ACHN (cell line): ENCODE measurements at regions not wholly inside any gene's neighbourhood (a gene's known extent, or its start where the extent isn't known, plus 50 kb on each side); places are given as distances from the start of the nearest gene placed in this dataset.
"Not testable (repeated sequence)": the region's sequence is repeated elsewhere in the genome, so short reads cannot be mapped to it uniquely, and the experiment has no call there.

Source experiments
- DNase-seq: peaks from one replicate; pipeline ENCODE4 v3.0.0-alpha.2; 2015
- in situ Hi-C: cut with HindIII; loops from 2 replicates; pipeline ENCODE4 v1.10.0; 2017; ENCODE audit warnings: low sequenced_read_pairs, low pct_ligation_motif_present, low pct_unique_long_range_greater_than_20kb

GRCh38 chr1:19024532-19024931 is 68.1 kb upstream of the IFFO2 start:
- in situ Hi-C loops, result no loop called here
- no peak for DNase-seq

DNA sequence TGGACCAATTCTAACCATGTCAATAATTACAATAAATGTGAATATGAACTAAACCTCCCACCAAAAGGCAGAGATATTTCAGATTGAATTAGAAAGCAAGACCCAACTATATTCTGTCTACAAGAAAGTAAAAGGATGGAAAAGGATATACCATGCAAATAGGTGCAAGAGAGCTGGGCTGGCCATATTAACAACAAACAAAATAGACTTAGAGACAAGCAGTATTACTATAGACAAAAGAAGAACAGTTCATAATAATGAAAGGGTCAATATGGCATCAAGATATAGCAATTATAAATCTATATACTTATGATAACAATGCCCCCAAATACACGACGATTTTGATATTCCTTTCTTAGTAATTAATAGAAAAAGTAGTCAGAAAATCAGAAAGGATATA is 67.3 kb upstream of the IFFO2 start:
- in situ Hi-C loops, result no loop called here
- no peak for DNase-seq

DNA sequence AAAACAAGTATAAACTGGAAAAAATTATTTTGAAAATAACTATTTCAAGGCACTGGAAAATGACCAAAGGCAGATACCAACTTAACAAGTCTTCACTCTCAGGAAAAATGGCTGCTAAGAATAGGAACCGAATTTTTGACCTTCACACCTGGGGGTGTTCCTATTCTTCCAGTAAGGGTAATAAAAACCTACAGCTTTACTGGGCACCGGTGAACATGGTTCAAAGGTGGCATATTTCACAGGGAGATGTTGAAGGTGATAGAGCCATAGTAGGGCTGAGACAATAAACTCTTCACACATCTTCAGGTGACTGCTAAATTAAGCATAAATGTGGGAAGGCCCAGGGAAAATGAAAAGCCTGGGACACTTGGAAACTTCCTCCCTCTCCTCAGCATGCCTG is 65.4 kb upstream of the IFFO2 start:
- in situ Hi-C loops, result no loop called here
- DNase-seq, result no peak

DNA sequence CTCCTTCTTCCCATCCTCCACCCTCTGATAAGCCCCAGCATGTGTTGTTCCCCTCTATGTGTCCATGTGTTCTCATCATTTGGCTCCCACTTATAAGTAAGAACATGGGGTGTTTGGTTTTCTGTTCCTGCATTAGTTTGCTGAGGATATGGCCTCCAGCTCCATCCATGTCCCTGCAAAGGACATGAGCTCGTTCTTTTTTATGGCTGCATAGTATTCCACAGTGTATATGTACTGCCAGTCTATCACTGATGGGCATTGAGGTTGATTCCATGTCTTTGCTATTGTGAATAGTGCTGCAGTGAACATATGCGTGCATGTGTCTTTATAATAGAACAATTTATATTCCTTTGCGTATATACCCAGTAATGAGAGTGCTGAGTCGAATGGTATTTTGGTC is 62.8 kb upstream of the IFFO2 start:
- in situ Hi-C loops, DNase-seq: not testable (repeated sequence)

DNA sequence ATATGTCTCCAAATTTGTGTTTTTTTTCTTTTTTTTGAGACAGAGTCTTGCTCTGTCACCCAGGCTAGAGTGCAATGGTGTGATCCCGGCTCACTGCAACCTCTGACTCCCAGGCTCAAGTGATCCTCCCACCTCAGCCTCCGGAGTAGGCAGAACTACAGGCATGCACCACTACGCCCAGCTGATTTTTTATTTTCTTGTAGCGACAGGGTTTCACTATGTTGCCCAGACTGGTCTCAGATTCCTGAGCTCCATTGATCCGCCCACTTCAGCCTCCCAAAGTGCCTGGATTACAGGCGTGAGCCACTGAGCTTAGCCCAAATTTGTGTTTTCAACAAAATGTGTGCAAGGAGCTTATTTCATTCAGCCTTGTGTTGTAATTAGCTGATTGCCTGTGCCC is 59.0 kb upstream of the IFFO2 start:
- in situ Hi-C loops, result no loop called here
- no peak for DNase-seq

DNA sequence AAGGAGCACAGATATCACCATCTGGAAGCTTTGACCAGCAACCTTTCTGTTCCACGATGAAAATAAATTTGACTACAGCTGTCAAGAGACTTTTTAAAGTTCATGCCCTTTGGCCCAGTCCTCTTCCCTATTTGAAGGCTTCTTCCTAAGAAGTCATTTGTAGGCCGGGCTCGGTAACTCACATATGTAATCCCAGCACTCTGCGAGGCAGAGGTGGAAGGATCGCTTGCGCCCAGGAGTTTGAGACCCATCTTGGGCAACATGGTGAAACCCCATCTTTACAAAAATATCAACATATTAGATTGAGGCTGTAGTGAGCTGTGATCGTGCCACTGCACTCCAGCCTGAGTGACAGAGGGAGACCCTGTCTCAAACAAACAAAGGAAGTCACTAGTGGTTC is 58.3 kb upstream of the IFFO2 start:
- no peak for DNase-seq

GRCh38 chr1:19013826-19014548 is 57.5 kb upstream of the IFFO2 start:
- in situ Hi-C loops, result no loop called here

More for the DNA sequence above, 58.3 kb upstream of the IFFO2 start:
- in situ Hi-C loops, result no loop called here

GRCh38 chr1:19011845-19012231 is 55.4 kb upstream of the IFFO2 start:
- in situ Hi-C loops, result no loop called here
- no peak for DNase-seq

More at GRCh38 chr1:19013826-19014548, 57.5 kb upstream of the IFFO2 start:
- DNase-seq, result peak; percentile 30

GRCh38 chr1:19010995-19011844 is 54.7 kb upstream of the IFFO2 start:
- DNase-seq, result peak; percentile 98
- in situ Hi-C loops, result no loop called here

DNA sequence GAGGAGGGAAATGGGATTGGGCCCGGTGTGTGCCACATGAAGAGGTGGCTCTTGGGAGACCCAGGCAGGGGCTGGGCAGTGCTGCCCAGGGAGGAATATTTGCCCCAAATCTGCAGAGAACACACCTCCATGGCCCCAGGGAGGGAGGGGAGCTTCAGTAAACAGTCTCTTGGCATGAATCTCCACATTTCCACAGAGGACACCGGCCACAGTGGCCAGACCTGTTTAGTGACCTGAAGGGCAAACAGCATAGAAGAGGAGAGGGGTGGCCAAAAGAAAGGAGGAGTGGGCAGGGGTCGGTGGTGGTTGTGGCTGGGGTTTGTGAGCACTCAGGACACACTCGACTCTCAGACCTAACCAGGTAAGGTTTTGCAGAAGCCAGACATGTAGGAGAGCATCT is 54.0 kb upstream of the IFFO2 start:
- peak; percentile 17 for DNase-seq
- in situ Hi-C loops, result no loop called here

DNA sequence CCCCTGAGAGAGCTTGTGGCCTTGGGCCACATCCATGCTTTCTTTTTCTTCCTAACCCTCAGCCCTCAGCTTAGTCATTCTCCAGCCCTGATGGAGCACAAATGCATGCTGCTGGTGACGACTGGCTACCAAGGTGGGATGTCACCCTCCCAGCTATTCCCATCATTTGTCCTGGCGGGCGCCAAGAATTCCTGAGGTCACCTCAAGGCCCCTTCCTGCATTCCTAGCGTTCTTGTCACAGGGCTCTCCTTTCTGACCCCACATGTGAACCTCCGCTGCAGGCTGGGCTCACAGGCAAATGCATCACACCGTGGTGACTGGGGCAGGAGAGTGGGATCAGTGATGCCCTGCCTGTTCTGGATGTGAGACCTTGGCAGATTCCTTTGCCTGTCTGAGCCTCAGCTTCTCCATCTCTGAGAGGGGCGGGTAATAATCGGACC is 53.4 kb upstream of the IFFO2 start:
- DNase-seq, result peak; percentile 97
- in situ Hi-C loops, result no loop called here

GRCh38 chr1:19009126-19009881 is 52.8 kb upstream of the IFFO2 start:
- in situ Hi-C loops, result no loop called here
- peak; percentile 45 for DNase-seq

DNA sequence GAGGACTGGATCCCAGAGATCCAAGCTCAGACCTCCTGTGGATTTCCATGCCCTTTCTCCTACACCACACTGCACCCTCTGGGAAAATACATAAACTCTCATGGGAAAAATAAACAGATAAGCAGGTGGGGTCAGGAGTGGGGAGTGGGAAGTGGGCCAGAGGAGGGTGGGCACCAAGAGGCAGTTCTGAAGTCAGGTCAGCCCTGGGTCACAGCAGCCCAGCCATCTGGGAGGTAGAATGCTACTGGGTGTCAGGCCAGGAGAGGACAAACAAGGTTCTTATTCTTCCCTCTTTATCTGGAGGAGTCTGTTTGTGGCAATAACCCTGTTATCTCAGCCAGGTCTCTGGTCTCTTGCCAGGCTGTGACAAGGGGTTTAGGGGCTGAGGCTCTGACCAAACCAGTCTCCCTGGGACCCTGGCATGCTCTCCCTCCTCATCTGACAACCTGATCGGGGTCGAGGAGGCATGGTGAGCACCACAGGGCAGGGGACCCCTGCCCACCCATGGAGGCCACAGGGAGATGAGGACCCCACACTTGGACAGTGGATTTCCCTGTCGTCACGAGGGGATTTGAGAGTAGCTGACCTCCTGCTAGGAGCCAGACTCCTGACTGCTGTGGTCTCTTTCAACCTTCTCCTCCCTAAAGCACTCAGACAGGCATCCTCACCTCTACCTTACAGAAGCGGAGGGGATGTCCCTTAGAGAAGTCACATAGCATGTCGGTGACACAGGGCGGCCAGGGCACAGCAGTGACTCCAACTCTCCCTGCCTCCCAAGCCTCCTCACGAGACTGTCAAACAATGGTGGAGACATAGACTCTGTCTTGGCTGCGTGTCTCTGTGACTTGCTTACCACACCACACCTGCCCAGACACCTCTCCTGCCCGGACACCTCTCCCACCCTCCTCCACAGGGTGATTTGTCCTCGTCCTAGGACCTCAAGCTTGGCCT is 51.3 kb upstream of the IFFO2 start:
- in situ Hi-C loops, result no loop called here
- DNase-seq, result no peak

DNA sequence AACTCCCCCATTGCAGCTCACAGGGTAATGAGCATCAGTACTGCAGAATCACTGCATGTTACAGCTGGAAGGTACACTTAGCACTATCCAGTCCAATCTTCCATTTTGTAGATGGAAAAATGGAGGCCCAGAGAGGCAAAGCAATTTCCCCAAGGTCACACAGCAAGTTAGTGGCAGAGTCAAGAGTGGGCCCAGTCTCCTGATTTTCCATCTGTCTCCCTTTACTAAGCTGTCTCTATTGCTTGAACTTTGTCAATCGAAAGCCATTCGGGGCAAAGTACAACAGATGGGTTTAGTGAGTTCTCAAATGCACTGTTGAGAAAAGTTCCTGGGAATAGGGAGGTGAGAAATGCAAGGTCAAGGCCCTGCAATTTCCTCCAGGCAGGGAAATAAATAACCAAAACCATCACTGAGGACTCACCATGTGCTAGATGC is 50.4 kb upstream of the IFFO2 start:
- no peak for DNase-seq
- in situ Hi-C loops, result no loop called here
